B cell (primary cell): ENCODE measurements at regions not wholly inside any gene's neighbourhood (a gene's known extent, or its start where the extent isn't known, plus 50 kb on each side); places are given as distances from the start of the nearest gene placed in this dataset.

ENCODE experiments used
- ATAC-seq: fragments of 200-7000 bp; cut with Tn5 transposase; one replicate; pipeline ENCODE4 v1.10.0; 2021; ENCODE audit warnings: low read depth, mild to moderate bottlenecking, moderate number of reproducible peaks, moderate library complexity
- CTCF ChIA-PET: fragments of 350-600 bp; sonication (Branson Sonifier 250); formaldehyde crosslinking; loops from one replicate; lab custom pipeline; 2021; ENCODE audit warnings: antibody characterized with exemption, inconsistent platforms; lab: Charles Lee
- POLR2A ChIA-PET: fragments of 350-600 bp; sonication (Branson Sonifier 250); formaldehyde crosslinking; loops from one replicate; lab custom pipeline; 2021; ENCODE audit warnings: antibody characterized with exemption; lab: Charles Lee
- DNase-seq: peaks from one replicate; pipeline ENCODE4 v3.0.0; 2013
- H2AFZ ChIP-seq: 2 replicates; pipeline ENCODE4 v1.6.1; 2012; ENCODE audit warnings: mild to moderate bottlenecking, low read depth, low read length; ENCODE audit not compliant: insufficient read depth, poor library complexity, severe bottlenecking
- H3K27ac ChIP-seq, 2 donors: 1 replicate in 1 of 2; 2 replicates in 1 of 2; pipeline ENCODE4 v1.5.1; 2012 to 2013; ENCODE audit warnings: low read length in 2 of 2, mild to moderate bottlenecking in 2 of 2, moderate library complexity in 1 of 2
- H3K27me3 ChIP-seq, 4 experiments: fragments of 200-600 bp in 1 of 4; sonication (generic) in 1 of 4; replicated peaks in 1 of 4; 1 replicate in 2 of 4; 2 replicates in 2 of 4; pipeline versions ENCODE4 v1.6.1 to v1.7.0; 2013 to 2016; ENCODE audit warnings: low read length in 3 of 4, mild to moderate bottlenecking in 2 of 4, mixed read lengths in 1 of 4, moderate library complexity in 1 of 4; ENCODE audit not compliant: insufficient read depth in 4 of 4, control insufficient read depth in 3 of 4; ENCODE audit errors: control extremely low read depth in 1 of 4
- H3K36me3 ChIP-seq, 2 experiments: replicated peaks in 1 of 2; 1 replicate in 1 of 2; 2 replicates in 1 of 2; pipeline versions ENCODE4 v1.6.1 to v1.7.1; 2013; ENCODE audit warnings: low read length in 1 of 2; ENCODE audit not compliant: insufficient read depth in 2 of 2, control insufficient read depth in 1 of 2; ENCODE audit errors: control extremely low read depth in 1 of 2, extremely low read depth in 1 of 2
- H3K4me1 ChIP-seq, 2 donors: fragments of 200-600 bp in 1 of 2; sonication (generic) in 1 of 2; 1 replicate in 1 of 2; 2 replicates in 1 of 2; pipeline versions ENCODE4 v1.5.1 to v1.6.1; 2013 to 2017; ENCODE audit warnings: low read length in 2 of 2; ENCODE audit not compliant: control insufficient read depth in 2 of 2, insufficient read depth in 2 of 2
- H3K4me2 ChIP-seq: replicated peaks from 2 replicates; pipeline ENCODE3; 2012; ENCODE audit warnings: mild to moderate bottlenecking, low read depth, low read length; ENCODE audit not compliant: poor library complexity, severe bottlenecking
- H3K4me3 ChIP-seq, 5 experiments: fragments of 200-600 bp in 1 of 5; sonication (generic) in 1 of 5; 1 replicate in 3 of 5; 2 replicates in 2 of 5; pipeline versions ENCODE4 v1.5.1 to v1.7.0; 2011 to 2016; ENCODE audit warnings: low read length in 4 of 5, mild to moderate bottlenecking in 4 of 5, low read depth in 2 of 5, control low read depth in 1 of 5, moderate library complexity in 1 of 5; ENCODE audit not compliant: insufficient read depth in 1 of 5; ENCODE audit errors: control extremely low read depth in 1 of 5, extremely low read depth in 1 of 5
- H3K79me2 ChIP-seq: fragments of 200-600 bp; sonication (generic); one replicate; pipeline ENCODE4 v1.6.0; 2016; ENCODE audit warnings: low read length; ENCODE audit not compliant: control insufficient read depth, insufficient read depth
- H3K9ac ChIP-seq: fragments of 200-600 bp; sonication (generic); 2 replicates; pipeline ENCODE4 v1.6.1; 2017; ENCODE audit warnings: mild to moderate bottlenecking, low read length, moderate library complexity
- H3K9me3 ChIP-seq, 3 donors: one replicate each; pipeline versions ENCODE4 v1.6.1 to v1.7.1; 2013; ENCODE audit warnings: low read length in 2 of 3; ENCODE audit not compliant: control insufficient read depth in 2 of 3, insufficient read depth in 1 of 3; ENCODE audit errors: control extremely low read depth in 1 of 3
- H4K20me1 ChIP-seq: 2 replicates; pipeline ENCODE4 v1.6.0; 2012; ENCODE audit warnings: mild to moderate bottlenecking, low read length; ENCODE audit not compliant: insufficient read depth, control insufficient read depth, poor library complexity, severe bottlenecking
- H3K27ac Mint-ChIP-seq: one replicate; pipeline ENCODE4 v1.8.0; 2021; ENCODE audit warnings: mixed read lengths
- H3K27me3 Mint-ChIP-seq: one replicate; pipeline ENCODE4 v1.8.0; 2021; ENCODE audit warnings: mixed read lengths
- H3K4me1 Mint-ChIP-seq: one replicate; pipeline ENCODE4 v1.8.0; 2021; ENCODE audit warnings: mixed read lengths
- H3K4me3 Mint-ChIP-seq: one replicate; pipeline ENCODE4 v1.8.0; 2021; ENCODE audit warnings: mixed read lengths
- H3K9me3 Mint-ChIP-seq: one replicate; pipeline ENCODE4 v1.8.0; 2022; ENCODE audit warnings: mixed read lengths; ENCODE audit not compliant: insufficient read depth
- CTCF ChIP-seq: fragments of 200-600 bp; IDR thresholded peaks from one replicate; pipeline ENCODE4 v1.8.0; 2022; ENCODE audit warnings: antibody characterized with exemption, mild to moderate bottlenecking
- EZH2 ChIP-seq: IDR thresholded peaks from 2 replicates; pipeline ENCODE4 v1.6.1; 2012; ENCODE audit warnings: borderline replicate concordance, low read depth, mild to moderate bottlenecking, moderate library complexity, low read length; ENCODE audit not compliant: insufficient read depth, poor library complexity, severe bottlenecking
- WGBS: methylation state at CpG from one replicate; pipeline ENCODE4 v1.1.5; 2013; ENCODE audit warnings: missing lambda C conversion rate; ENCODE audit not compliant: insufficient coverage; 5-methylcytosine and 5-hydroxymethylcytosine counted together
- intact Hi-C: fragments of 100-400 bp; cut with micrococcal nuclease; formaldehyde crosslinking; loops from one replicate; pipeline ENCODE4 v1.10.0; 2022

- intact Hi-C loops: no loop called here
- H3K9me3 Mint-ChIP-seq: peaks cover 6% of the 10 kb centered on the region
These were observed 332.2 kb downstream of the TBC1D4 start for GRCh38 chr13:75149776-75150175.

GRCh38 chr13:75147946-75148345, 334.0 kb downstream of the TBC1D4 start:
- 0% methylated on average over 1 of the region's 5 CpGs for WGBS
- ATAC-seq: no peak
- H3K4me2 ChIP-seq: no peak overlapping the region
- no peaks in the 10 kb centered on the region for H3K4me1 ChIP-seq
- H3K27ac Mint-ChIP-seq: no peak overlapping the region
- no peaks in the 10 kb centered on the region for H3K36me3 ChIP-seq
- no peak overlapping the region for H3K4me3 ChIP-seq
- intact Hi-C loops: no loop called here
- no peak overlapping the region for H3K9ac ChIP-seq
- peaks cover 0 to 2% (median 0%) of the 10 kb centered on the region in 3 donors for H3K9me3 ChIP-seq
- peaks cover 5% of the 10 kb centered on the region for H3K9me3 Mint-ChIP-seq
- no peak overlapping the region for H2AFZ ChIP-seq
- H4K20me1 ChIP-seq: no peaks in the 10 kb centered on the region
- POLR2A ChIA-PET: no interaction called here
- H3K27me3 Mint-ChIP-seq: no peaks in the 10 kb centered on the region
- H3K79me2 ChIP-seq: no peaks in the 10 kb centered on the region
- DNase-seq: no peak
- H3K4me1 Mint-ChIP-seq: no peaks in the 10 kb centered on the region
- H3K27me3 ChIP-seq: no peaks in the 10 kb centered on the region
- H3K27ac ChIP-seq: no peak overlapping the region
- no peak overlapping the region for H3K4me3 Mint-ChIP-seq
- TF ChIP-seq CTCF: no peak
- TF ChIP-seq EZH2: no peak
- CTCF ChIA-PET: no interaction called here

More at GRCh38 chr13:75149776-75150175, 332.2 kb downstream of the TBC1D4 start:
- ATAC-seq: no peak
- H3K4me1 ChIP-seq: no peaks in the 10 kb centered on the region
- H3K4me2 ChIP-seq: no peak overlapping the region
- no peak overlapping the region for H3K4me3 Mint-ChIP-seq
- CTCF ChIA-PET: no interaction called here
- H3K4me1 Mint-ChIP-seq: no peaks in the 10 kb centered on the region
- H2AFZ ChIP-seq: no peak overlapping the region
- H3K79me2 ChIP-seq: no peaks in the 10 kb centered on the region
- no peak overlapping the region for H3K4me3 ChIP-seq
- POLR2A ChIA-PET: no interaction called here
- H3K27me3 ChIP-seq: no peaks in the 10 kb centered on the region
- H3K36me3 ChIP-seq: no peaks in the 10 kb centered on the region
- no peak overlapping the region for H3K9ac ChIP-seq
- H3K27ac Mint-ChIP-seq: no peak overlapping the region
- DNase-seq: no peak
- peaks cover 0 to 2% (median 0%) of the 10 kb centered on the region in 3 donors for H3K9me3 ChIP-seq
- TF ChIP-seq EZH2 (no peak), CTCF (no peak)
- H3K27ac ChIP-seq: no peak overlapping the region
- peaks cover 4% of the 10 kb centered on the region for H3K27me3 Mint-ChIP-seq
- no peaks in the 10 kb centered on the region for H4K20me1 ChIP-seq
